Suprapubic skin (tissue), 4 donors: ENCODE measurements at regions not wholly inside any gene's neighbourhood (a gene's known extent, or its start where the extent isn't known, plus 50 kb on each side); places are given as distances from the start of the nearest gene placed in this dataset.

Source experiments
- DNase-seq, 2 donors: peaks; one replicate each; pipeline ENCODE4 v3.0.0-alpha.2; 2019; ENCODE audit warnings: low spot score in 2 of 2
- H3K27ac ChIP-seq: fragments of 200-600 bp; sonication (generic); one replicate; pipeline ENCODE4 v1.5.1; 2019
- H3K27me3 ChIP-seq: fragments of 200-600 bp; sonication (generic); one replicate; pipeline ENCODE4 v1.5.1; 2019
- H3K36me3 ChIP-seq: fragments of 200-600 bp; sonication (generic); one replicate; pipeline ENCODE4 v1.5.1; 2019
- H3K4me1 ChIP-seq: fragments of 200-600 bp; sonication (generic); one replicate; pipeline ENCODE4 v1.5.1; 2019
- H3K4me3 ChIP-seq: fragments of 200-600 bp; sonication (generic); one replicate; pipeline ENCODE4 v1.5.1; 2019; ENCODE audit warnings: mild to moderate bottlenecking
- H3K9me3 ChIP-seq: fragments of 200-600 bp; sonication (generic); one replicate; pipeline ENCODE4 v1.5.1; 2019
- CTCF ChIP-seq, 2 donors: fragments of 200-600 bp in 1 of 2; fragments of 450-650 bp in 1 of 2; sonication (generic) in 1 of 2; IDR thresholded peaks; one replicate each; pipeline ENCODE4 v1.5.1; 2016 to 2019; ENCODE audit warnings: antibody characterized with exemption in 2 of 2, mild to moderate bottlenecking in 1 of 2, moderate library complexity in 1 of 2
- EP300 ChIP-seq: sonication (generic); formaldehyde crosslinking; IDR thresholded peaks from one replicate; pipeline ENCODE4 v1.6.1; 2017; ENCODE audit warnings: antibody characterized with exemption
- POLR2A ChIP-seq, 2 donors: fragments of 450-650 bp; IDR thresholded peaks; one replicate each; pipeline ENCODE4 v1.6.1; 2017; ENCODE audit warnings: antibody characterized with exemption in 2 of 2, mild to moderate bottlenecking in 2 of 2, moderate library complexity in 2 of 2
- POLR2AphosphoS5 ChIP-seq, 3 donors: sonication (generic); formaldehyde crosslinking; IDR thresholded peaks; one replicate each; pipeline ENCODE4 v1.6.1; 2017; ENCODE audit warnings: antibody characterized with exemption in 3 of 3
- WGBS: methylation state at CpG from one replicate; pipeline ENCODE4 v1.1.5; 2018; 5-methylcytosine and 5-hydroxymethylcytosine counted together

- Histone ChIP-seq H3K4me3 (no peak overlapping the region), H3K27ac (no peak overlapping the region), H3K9me3 (no peaks in the 10 kb centered on the region), H3K27me3 (no peaks in the 10 kb centered on the region), H3K4me1 (peaks cover 4% of the 10 kb centered on the region), H3K36me3 (no peaks in the 10 kb centered on the region)
- DNase-seq: no peak
- WGBS: 42% methylated on average over 2 of the region's 2 CpGs
- TF ChIP-seq POLR2A (IDR thresholded peaks at IDR 0.05) (no peak), POLR2AphosphoS5 (IDR thresholded peaks at IDR 0.05) (no peak)
Measured at GRCh38 chr6:56802584-56802983, 152.3 kb upstream of the BEND6 start.

GRCh38 chr6:56799989-56800388 lies 154.9 kb upstream of the BEND6 start:
- H3K9me3 ChIP-seq: no peaks in the 10 kb centered on the region
- 85% methylated on average over 3 of the region's 3 CpGs for WGBS
- H3K36me3 ChIP-seq: no peaks in the 10 kb centered on the region
- no peaks in the 10 kb centered on the region for H3K27me3 ChIP-seq
- no peak for DNase-seq
- no peak overlapping the region for H3K4me3 ChIP-seq
- TF ChIP-seq EP300 (no peak), CTCF (IDR thresholded peaks at IDR 0.05) (no peak), POLR2A (IDR thresholded peaks at IDR 0.05) (no peak), POLR2AphosphoS5 (IDR thresholded peaks at IDR 0.05) (no peak)
- H3K27ac ChIP-seq: no peak overlapping the region
- peaks cover 4% of the 10 kb centered on the region for H3K4me1 ChIP-seq

GRCh38 chr6:56798163-56798562 lies 155.5 kb upstream of the DST start:
- no peaks in the 10 kb centered on the region for H3K27me3 ChIP-seq
- WGBS: 28% methylated on average over 2 of the region's 2 CpGs
- DNase-seq: no peak
- no peaks in the 10 kb centered on the region for H3K36me3 ChIP-seq
- peak overlapping the region; percentile 14 for H3K27ac ChIP-seq
- no peak overlapping the region for H3K4me3 ChIP-seq
- TF ChIP-seq EP300: no peak
- H3K9me3 ChIP-seq: no peaks in the 10 kb centered on the region
- peaks cover 4% of the 10 kb centered on the region for H3K4me1 ChIP-seq

- Histone ChIP-seq H3K36me3 (no peaks in the 10 kb centered on the region), H3K27ac (no peak overlapping the region), H3K27me3 (no peaks in the 10 kb centered on the region), H3K9me3 (no peaks in the 10 kb centered on the region), H3K4me3 (no peak overlapping the region), H3K4me1 (peaks cover 4% of the 10 kb centered on the region)
- TF ChIP-seq POLR2A (IDR thresholded peaks at IDR 0.05): no peak
- no peak for TF ChIP-seq EP300
- no peak for TF ChIP-seq CTCF (IDR thresholded peaks at IDR 0.05)
- no peak for TF ChIP-seq POLR2AphosphoS5 (IDR thresholded peaks at IDR 0.05)
- DNase-seq: no peak
- WGBS: 44% methylated on average over 1 of the region's 1 CpG
Measured at GRCh38 chr6:56796196-56796532, 153.5 kb upstream of the DST start.

GRCh38 chr6:56795466-56796195 lies 152.9 kb upstream of the DST start:
- no peak for DNase-seq
- no peak for TF ChIP-seq EP300
- no peak for TF ChIP-seq CTCF (IDR thresholded peaks at IDR 0.05)
- no peak for TF ChIP-seq POLR2AphosphoS5 (IDR thresholded peaks at IDR 0.05)
- no peak for TF ChIP-seq POLR2A (IDR thresholded peaks at IDR 0.05)
- no peak overlapping the region for H3K27ac ChIP-seq
- WGBS: 78% methylated on average over 6 of the region's 6 CpGs
- H3K9me3 ChIP-seq: no peaks in the 10 kb centered on the region
- no peak overlapping the region for H3K4me3 ChIP-seq
- peaks cover 4% of the 10 kb centered on the region for H3K4me1 ChIP-seq
- no peaks in the 10 kb centered on the region for H3K36me3 ChIP-seq
- H3K27me3 ChIP-seq: no peaks in the 10 kb centered on the region

- TF ChIP-seq EP300 (no peak), POLR2AphosphoS5 (IDR thresholded peaks at IDR 0.05) (no peak)
- H3K27me3 ChIP-seq: no peaks in the 10 kb centered on the region
- DNase-seq: no peak
- H3K36me3 ChIP-seq: no peaks in the 10 kb centered on the region
- H3K4me3 ChIP-seq: no peak overlapping the region
- H3K4me1 ChIP-seq: peaks cover 7% of the 10 kb centered on the region
- H3K27ac ChIP-seq: no peak overlapping the region
- H3K9me3 ChIP-seq: no peaks in the 10 kb centered on the region
Measured at GRCh38 chr6:56794421-56794820, 151.7 kb upstream of the DST start.

- no peak for DNase-seq
- TF ChIP-seq EP300: no peak
- no peak for TF ChIP-seq POLR2AphosphoS5 (IDR thresholded peaks at IDR 0.05)
- TF ChIP-seq CTCF (IDR thresholded peaks at IDR 0.05): no peak
- TF ChIP-seq POLR2A (IDR thresholded peaks at IDR 0.05): no peak
- Histone ChIP-seq H3K4me1 (peaks cover 7% of the 10 kb centered on the region), H3K9me3 (no peaks in the 10 kb centered on the region), H3K27ac (no peak overlapping the region), H3K4me3 (no peak overlapping the region), H3K27me3 (no peaks in the 10 kb centered on the region), H3K36me3 (no peaks in the 10 kb centered on the region)
- 90% methylated on average over 2 of the region's 2 CpGs for WGBS
Measured at GRCh38 chr6:56793938-56794337, 151.2 kb upstream of the DST start.
